HEK293T (cell line): ENCODE measurements at regions not wholly inside any gene's neighbourhood (a gene's known extent, or its start where the extent isn't known, plus 50 kb on each side); places are given as distances from the start of the nearest gene placed in this dataset.

Source experiments
- FOXA1 ChIP-seq: fragments of 450-650 bp; IDR thresholded peaks from 2 replicates; pipeline ENCODE4 v1.6.1; 2016; ENCODE audit warnings: mild to moderate bottlenecking
- FOXK2 ChIP-seq: fragments of 450-650 bp; IDR thresholded peaks from 2 replicates; pipeline ENCODE4 v1.6.1; 2016; ENCODE audit warnings: mild to moderate bottlenecking
- FOXM1 ChIP-seq: fragments of 450-650 bp; IDR thresholded peaks from 2 replicates; pipeline ENCODE4 v1.6.1; 2017; ENCODE audit warnings: mild to moderate bottlenecking, borderline replicate concordance
- HDGF ChIP-seq: fragments of 450-650 bp; IDR thresholded peaks from 2 replicates; pipeline ENCODE4 v1.6.1; 2017; ENCODE audit warnings: antibody characterized with exemption, borderline replicate concordance
- L3MBTL2 ChIP-seq: fragments of 450-650 bp; conservative IDR thresholded peaks from 2 replicates; pipeline ENCODE4 v1.6.1; 2016; ENCODE audit warnings: mild to moderate bottlenecking
- NFRKB ChIP-seq: fragments of 450-650 bp; IDR thresholded peaks from 2 replicates; pipeline ENCODE4 v1.6.1; 2016; ENCODE audit warnings: mild to moderate bottlenecking, moderate library complexity
- SP1 ChIP-seq: fragments of 450-650 bp; IDR thresholded peaks from 2 replicates; pipeline ENCODE4 v1.6.1; 2017
- ZNF384 ChIP-seq: fragments of 450-650 bp; IDR thresholded peaks from 2 replicates; pipeline ENCODE4 v1.6.1; 2016

GRCh38 chr11:25597696-25598095, 734.2 kb upstream of the ANO3 start:
- no peak for TF ChIP-seq ZNF384
- TF ChIP-seq NFRKB = no peak
- no peak for TF ChIP-seq FOXK2
- no peak for TF ChIP-seq L3MBTL2
- no peak for TF ChIP-seq SP1
- TF ChIP-seq FOXM1 = no peak
- no peak for TF ChIP-seq HDGF
- TF ChIP-seq FOXA1 = no peak
